ENCODE measurements at regions not wholly inside any gene's neighbourhood (a gene's known extent, or its start where the extent isn't known, plus 50 kb on each side); places are given as distances from the start of the nearest gene placed in this dataset.

GRCh38 chr6:89028774-89029173 is 51.8 kb upstream of the PNRC1 start:
- no peak for DNase-seq

DNA sequence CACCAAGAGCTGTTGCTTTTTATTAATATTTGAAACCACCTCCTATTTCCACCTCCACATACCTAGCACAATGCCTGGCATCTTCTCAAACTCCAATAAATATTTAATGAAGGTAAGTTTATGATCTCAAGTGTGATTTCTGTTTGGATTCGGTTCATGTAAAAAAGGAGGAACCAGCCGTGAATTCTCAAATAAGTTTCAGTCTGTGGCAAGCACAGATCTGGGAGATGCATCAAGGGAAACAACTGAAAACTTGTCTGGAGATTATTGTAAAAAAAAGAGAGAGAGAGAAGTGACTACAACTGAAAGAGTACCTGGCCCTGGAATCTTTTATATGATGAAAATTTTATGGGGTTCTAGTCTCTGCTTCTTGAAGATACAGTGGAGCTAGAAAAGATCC is 52.8 kb upstream of the PNRC1 start:
- DNase-seq: no peak

DNA sequence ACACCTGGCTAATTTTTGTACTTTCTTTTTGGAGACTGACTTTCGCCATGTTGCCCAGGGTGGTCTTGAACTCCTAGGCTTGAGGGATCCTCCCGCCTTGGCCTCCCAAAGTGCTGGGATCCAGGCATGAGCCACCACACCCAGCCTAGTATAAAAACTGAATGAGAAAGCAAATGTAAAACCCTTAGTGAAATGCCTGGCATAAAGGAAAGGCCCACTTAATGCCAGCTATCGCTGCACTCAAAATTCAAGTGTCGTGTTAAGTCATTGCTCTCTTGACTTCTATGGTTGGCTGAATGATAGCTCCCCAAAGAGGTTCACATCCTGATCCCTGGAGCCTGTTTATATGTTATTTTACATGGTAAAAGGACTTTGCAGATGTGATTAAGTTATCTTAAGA is 54.4 kb upstream of the PNRC1 start:
- no peak for DNase-seq

GRCh38 chr6:89025633-89026032 is 54.9 kb upstream of the PNRC1 start:
- no peak for DNase-seq

- DNase-seq: no peak
These were observed 56.1 kb upstream of the PNRC1 start for GRCh38 chr6:89024456-89024855.

GRCh38 chr6:89023591-89024441 is 56.7 kb upstream of the PNRC1 start:
- peak; percentile 46 for DNase-seq

DNA sequence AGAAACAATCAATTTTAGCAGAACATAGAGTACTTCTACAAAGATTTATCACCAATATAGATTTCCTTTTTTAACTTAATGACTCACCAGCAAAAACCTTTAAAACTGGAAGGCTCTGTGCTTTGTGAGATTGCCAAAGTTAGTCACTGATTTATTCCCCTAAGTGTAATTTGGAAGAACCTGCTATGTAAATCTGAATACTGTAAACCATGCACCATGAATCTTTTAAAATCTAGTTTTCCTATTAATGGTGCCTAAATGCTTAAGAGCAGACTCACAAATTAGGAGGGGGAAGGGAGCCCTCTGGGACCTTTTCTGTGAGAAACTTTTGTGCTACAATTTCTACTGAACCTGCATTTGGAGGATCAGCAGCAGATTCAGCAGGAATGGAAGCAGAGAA is 57.8 kb upstream of the PNRC1 start:
- DNase-seq: no peak

DNA sequence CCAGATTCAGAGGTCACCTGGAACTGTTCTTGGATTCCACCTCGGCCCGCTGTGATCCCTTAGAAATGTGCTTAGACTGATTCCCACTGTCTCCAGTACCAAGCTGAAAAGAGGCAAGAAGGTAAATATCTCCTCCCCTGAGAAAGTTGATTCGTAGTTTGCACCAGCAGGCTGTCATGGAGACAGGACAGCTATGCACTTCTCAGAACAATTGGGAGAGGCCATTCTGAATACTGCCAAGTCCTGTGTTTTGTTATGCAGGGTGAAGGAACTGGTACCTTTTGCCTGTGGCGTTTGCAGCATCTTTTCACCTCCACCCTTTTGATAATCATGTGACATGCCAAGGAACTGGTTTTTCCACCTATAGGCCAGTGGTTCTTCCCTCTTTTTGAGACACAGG is 58.2 kb upstream of the RNGTT start:
- no peak for DNase-seq

- no peak for DNase-seq
These were observed 52.6 kb upstream of the RNGTT start for GRCh38 chr6:89015971-89016370.

DNA sequence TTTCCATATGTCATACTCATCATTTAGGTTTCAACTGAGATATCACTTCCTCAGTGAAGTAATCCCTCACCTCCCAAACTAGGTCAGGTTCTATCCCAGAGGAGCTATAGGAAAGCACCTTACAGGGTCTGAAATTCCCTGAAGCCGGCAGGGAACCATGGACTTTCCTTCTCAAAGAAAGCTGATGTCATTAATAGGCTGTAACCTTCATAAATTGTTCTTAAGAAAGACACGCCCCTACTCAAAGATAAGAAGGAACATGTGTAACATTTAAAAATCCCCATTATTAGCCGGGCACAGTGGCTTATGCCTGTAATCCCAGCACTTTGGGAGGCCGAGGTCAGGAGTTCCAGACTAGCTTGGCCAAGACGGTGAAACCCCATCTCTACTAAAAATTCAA is 50.0 kb upstream of the RNGTT start:
- DNase-seq: no peak
